SJSA1 (cell line): ENCODE measurements at regions not wholly inside any gene's neighbourhood (a gene's known extent, or its start where the extent isn't known, plus 50 kb on each side); places are given as distances from the start of the nearest gene placed in this dataset.

Source experiments
- DNase-seq, 2 experiments: peaks; one replicate each; pipeline ENCODE4 v3.0.0-alpha.2; 2015 to 2020; ENCODE audit warnings: low spot score in 2 of 2, low read depth in 1 of 2
- H3K27ac ChIP-seq: fragments of 250-450 bp; sonication (Bioruptor Pico); 2 replicates; pipeline ENCODE4 v1.5.1; 2020; ENCODE audit warnings: mild to moderate bottlenecking, moderate library complexity
- H3K27me3 ChIP-seq: fragments of 250-450 bp; sonication (Bioruptor Pico); replicated peaks from 2 replicates; pipeline ENCODE4 v1.5.1; 2020; ENCODE audit warnings: mild to moderate bottlenecking, moderate library complexity
- H3K36me3 ChIP-seq: fragments of 250-450 bp; sonication (Bioruptor Pico); 2 replicates; pipeline ENCODE4 v1.5.1; 2020; ENCODE audit warnings: mild to moderate bottlenecking
- H3K4me1 ChIP-seq: fragments of 250-450 bp; sonication (Bioruptor Pico); replicated peaks from 2 replicates; pipeline ENCODE4 v1.6.1; 2021; ENCODE audit warnings: mild to moderate bottlenecking
- H3K4me3 ChIP-seq: fragments of 250-450 bp; sonication (Bioruptor Pico); 2 replicates; pipeline ENCODE4 v1.5.1; 2020; ENCODE audit warnings: mild to moderate bottlenecking
- H3K9me3 ChIP-seq: fragments of 250-450 bp; sonication (Bioruptor Pico); replicated peaks from 2 replicates; pipeline ENCODE4 v1.5.1; 2020; ENCODE audit warnings: mild to moderate bottlenecking

DNA sequence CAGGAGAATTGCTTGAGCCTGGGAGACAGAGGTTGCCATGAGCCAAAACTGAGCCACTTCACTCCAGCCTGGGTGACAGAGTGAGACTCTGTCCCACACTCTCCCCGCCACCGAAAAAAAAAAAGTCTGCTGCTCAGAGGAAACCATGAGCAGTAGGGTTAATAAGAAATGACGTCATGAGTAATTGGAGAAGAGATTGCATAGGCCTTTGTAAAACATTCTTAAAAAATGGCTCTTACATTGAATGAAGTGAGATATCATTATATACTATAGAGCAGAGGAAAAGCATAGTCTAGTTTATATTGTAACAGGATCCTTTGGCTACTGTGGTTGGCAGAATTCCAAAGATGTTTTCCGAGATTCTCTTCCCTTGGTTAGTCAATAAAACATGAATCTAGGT is 228.2 kb downstream of the PCDH20 start:
- Histone ChIP-seq H3K9me3 (no peaks in the 10 kb centered on the region), H3K4me1 (no peaks in the 10 kb centered on the region), H3K27ac (no peak overlapping the region), H3K27me3 (no peaks in the 10 kb centered on the region), H3K36me3 (no peaks in the 10 kb centered on the region), H3K4me3 (no peak overlapping the region)
- no peak for DNase-seq

DNA sequence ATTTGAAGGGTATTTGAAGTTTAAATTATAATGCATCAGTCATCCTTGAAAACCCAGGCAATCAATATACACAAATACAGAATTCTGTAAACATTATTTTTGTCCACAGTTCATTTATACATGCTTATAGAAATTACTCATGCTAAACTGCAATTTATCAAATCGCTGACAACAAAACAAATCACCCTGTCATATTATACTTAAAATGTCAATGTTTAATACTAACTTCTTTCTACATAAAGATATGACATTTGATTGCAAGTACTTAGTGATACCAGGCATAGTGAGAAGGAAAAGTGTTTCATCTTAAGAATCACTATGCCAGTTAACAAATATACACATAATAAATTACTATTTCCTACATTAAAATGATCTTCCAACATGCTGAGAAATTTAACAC is 232.0 kb downstream of the PCDH20 start:
- Histone ChIP-seq H3K4me1 (no peaks in the 10 kb centered on the region), H3K4me3 (no peak overlapping the region), H3K27ac (no peak overlapping the region), H3K9me3 (no peaks in the 10 kb centered on the region), H3K36me3 (no peaks in the 10 kb centered on the region), H3K27me3 (no peaks in the 10 kb centered on the region)
- no peak for DNase-seq

DNA sequence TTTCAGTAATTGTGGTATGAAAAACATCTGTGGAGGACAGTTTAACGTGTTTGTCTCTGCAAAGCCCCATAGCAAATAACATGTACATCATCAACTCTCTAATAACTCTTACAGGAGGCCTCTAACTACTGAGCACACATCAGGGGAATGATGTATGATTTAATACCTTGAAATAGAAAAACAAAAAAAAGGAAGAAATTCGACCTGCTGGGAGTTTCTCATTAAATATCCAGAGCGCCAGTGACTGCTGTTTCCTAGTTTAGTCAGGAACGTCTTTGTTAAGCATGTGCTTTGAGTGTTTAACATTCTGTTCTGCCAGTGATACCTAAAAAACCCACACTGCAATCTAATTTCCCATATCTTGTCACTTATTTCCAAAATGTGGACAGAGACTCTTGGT is 235.4 kb downstream of the PCDH20 start:
- H3K27ac ChIP-seq = no peak overlapping the region
- no peaks in the 10 kb centered on the region for H3K9me3 ChIP-seq
- H3K4me1 ChIP-seq = no peaks in the 10 kb centered on the region
- no peaks in the 10 kb centered on the region for H3K27me3 ChIP-seq
- no peak overlapping the region for H3K4me3 ChIP-seq
- DNase-seq = no peak
- H3K36me3 ChIP-seq = no peaks in the 10 kb centered on the region

DNA sequence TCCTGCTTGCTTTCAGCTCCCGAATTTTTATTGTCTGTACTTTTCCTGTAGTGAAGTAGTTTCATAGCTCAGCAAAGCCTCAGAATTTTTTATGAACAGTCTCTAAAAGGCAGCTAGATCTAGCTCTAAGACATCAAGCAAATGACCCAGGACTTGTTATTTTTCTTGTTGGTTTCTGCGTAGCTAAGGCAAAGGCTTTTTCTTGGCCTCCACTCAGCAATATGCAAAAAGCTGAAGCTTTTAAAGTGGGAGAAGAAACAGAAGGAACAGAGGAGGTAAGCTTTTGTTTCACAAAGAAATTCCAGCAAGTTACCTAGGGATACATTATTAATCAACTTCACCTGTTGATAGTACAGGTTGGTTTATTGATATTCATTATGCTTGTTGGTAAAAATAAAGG is 235.9 kb downstream of the PCDH20 start:
- H3K9me3 ChIP-seq = no peaks in the 10 kb centered on the region
- no peak overlapping the region for H3K27ac ChIP-seq
- H3K4me1 ChIP-seq = no peaks in the 10 kb centered on the region
- DNase-seq = no peak
- no peak overlapping the region for H3K4me3 ChIP-seq
- no peaks in the 10 kb centered on the region for H3K27me3 ChIP-seq
- H3K36me3 ChIP-seq = no peaks in the 10 kb centered on the region

DNA sequence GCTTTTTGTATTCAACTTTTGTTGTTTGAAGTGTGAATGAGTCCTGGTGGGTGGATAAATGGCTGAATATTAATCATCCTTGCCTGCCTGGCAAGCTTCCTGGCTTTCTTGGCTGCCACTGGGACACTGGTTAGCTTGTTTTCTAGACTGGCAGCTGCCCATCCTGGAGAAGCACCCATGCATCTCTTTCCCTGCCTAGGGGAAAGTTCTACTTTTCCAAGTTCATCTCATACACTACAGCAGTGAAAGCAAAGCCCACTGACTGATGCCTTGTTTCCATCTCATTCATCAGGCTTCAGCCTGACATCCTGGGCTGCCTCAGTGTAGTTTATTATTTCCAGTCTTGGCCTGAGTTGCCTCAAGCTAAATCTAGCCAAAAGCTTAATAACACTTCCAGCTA is 244.8 kb downstream of the PCDH20 start:
- Histone ChIP-seq H3K9me3 (no peaks in the 10 kb centered on the region), H3K27me3 (no peaks in the 10 kb centered on the region), H3K4me1 (no peaks in the 10 kb centered on the region), H3K36me3 (no peaks in the 10 kb centered on the region), H3K27ac (no peak overlapping the region), H3K4me3 (no peak overlapping the region)
- DNase-seq = no peak

DNA sequence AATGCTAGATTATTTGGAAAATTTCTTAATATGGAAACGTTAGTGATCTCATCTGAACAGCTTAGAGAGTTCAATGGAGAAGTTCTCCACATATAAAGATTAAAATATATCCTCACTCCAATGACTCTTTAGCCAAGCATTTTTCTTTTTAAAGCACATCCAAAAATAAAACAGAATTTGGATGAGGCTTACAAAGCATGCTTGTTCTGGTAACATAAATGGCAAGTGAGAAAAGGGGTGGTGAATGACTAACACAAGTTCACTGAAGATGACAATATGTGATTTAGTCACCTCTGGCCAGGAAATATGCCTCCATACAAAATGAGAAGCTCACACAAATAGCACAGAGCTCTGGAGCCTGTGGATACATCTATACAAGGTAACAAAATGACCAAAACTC is 253.0 kb downstream of the PCDH20 start:
- no peak for DNase-seq
- H3K36me3 ChIP-seq = no peaks in the 10 kb centered on the region

DNA sequence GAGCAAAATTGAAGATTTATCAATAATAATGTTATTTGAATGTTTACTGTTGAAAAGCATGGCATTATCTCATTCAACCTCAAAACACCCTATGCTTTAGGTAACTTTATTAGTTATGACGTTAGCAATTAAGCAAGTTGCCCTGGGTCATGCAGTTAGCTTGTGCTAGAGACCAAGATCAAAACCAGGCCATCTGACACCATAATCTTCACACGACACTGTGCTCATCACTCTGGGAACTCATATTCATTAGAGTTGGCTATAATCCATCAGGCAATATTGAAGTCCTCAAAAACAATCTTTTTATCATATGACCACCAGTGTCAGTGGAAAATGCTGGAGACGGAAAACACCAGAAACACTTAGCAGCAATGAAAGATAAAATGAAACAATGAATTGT is 253.5 kb downstream of the PCDH20 start:
- Histone ChIP-seq H3K27me3 (no peaks in the 10 kb centered on the region), H3K27ac (no peak overlapping the region), H3K9me3 (no peaks in the 10 kb centered on the region), H3K4me1 (no peaks in the 10 kb centered on the region), H3K4me3 (no peak overlapping the region), H3K36me3 (no peaks in the 10 kb centered on the region)
- no peak for DNase-seq

More for the DNA sequence above, 253.0 kb downstream of the PCDH20 start:
- no peaks in the 10 kb centered on the region for H3K9me3 ChIP-seq
- H3K27me3 ChIP-seq = no peaks in the 10 kb centered on the region
- H3K27ac ChIP-seq = no peak overlapping the region
- H3K4me1 ChIP-seq = no peaks in the 10 kb centered on the region
- no peak overlapping the region for H3K4me3 ChIP-seq

DNA sequence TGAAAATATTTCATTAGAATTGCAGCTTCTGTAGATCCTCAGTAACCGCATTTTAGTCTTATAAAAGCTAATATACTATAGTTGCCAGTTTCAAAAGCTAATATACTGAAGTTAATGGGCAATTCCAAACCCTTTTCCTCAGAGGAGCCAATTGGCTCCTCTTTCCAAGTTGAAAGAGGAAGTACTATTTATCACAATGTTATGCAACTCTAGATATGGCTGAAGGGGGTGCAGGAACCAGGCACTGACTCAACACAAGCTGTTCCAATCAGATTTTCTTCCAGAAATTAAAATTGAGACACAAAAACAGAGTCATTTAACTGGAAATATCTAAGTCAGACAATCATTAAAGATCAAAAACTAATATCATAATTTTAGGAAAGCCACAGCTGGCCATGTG is 258.9 kb downstream of the PCDH20 start:
- H3K27ac ChIP-seq = no peak overlapping the region
- no peak for DNase-seq
- H3K27me3 ChIP-seq = no peaks in the 10 kb centered on the region
- no peak overlapping the region for H3K4me3 ChIP-seq
- H3K36me3 ChIP-seq = no peaks in the 10 kb centered on the region
- no peaks in the 10 kb centered on the region for H3K4me1 ChIP-seq
- no peaks in the 10 kb centered on the region for H3K9me3 ChIP-seq

DNA sequence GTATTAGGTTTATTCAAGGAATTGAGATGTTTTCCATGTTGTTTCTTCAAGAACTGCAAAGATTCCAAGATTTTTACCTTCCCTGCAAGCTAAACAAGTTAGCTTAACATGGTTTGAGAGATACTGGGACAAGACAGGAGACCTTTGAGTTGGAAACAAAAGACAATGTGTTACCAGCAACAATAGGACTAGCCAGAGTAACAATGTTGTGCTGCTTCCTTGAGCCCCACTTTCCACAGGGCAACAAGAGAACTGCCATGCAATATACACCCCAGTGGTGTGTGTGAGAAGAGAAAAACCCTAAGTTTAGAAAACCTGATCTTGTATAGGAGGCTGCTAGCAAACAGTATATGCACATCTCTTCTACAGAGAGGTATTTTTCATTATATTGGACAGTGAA is 264.6 kb downstream of the PCDH20 start:
- DNase-seq = no peak
- Histone ChIP-seq H3K27ac (no peak overlapping the region), H3K4me3 (no peak overlapping the region), H3K9me3 (no peaks in the 10 kb centered on the region), H3K36me3 (no peaks in the 10 kb centered on the region), H3K4me1 (no peaks in the 10 kb centered on the region), H3K27me3 (no peaks in the 10 kb centered on the region)

DNA sequence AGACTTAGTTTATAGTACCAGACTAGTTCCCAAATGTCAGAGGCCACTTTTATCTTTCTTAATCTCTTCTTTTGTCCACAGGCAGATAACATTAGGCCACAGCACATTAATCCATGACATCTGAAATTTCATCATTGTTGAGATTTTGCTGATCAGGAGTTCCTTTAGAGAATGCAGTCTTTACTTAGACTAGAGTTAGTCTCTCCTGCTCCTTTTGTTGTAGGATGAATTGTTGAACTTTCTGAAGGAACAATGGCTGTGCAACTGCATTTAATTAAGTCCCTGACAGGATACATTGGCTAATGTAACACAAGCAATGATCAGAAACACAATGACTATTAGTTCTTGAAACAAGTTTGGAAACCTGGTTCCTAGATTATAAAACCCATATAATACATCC is 266.3 kb downstream of the PCDH20 start:
- no peak overlapping the region for H3K4me3 ChIP-seq
- no peaks in the 10 kb centered on the region for H3K36me3 ChIP-seq
- H3K27me3 ChIP-seq = no peaks in the 10 kb centered on the region
- no peak overlapping the region for H3K27ac ChIP-seq
- no peak for DNase-seq
- no peaks in the 10 kb centered on the region for H3K9me3 ChIP-seq
- no peaks in the 10 kb centered on the region for H3K4me1 ChIP-seq

DNA sequence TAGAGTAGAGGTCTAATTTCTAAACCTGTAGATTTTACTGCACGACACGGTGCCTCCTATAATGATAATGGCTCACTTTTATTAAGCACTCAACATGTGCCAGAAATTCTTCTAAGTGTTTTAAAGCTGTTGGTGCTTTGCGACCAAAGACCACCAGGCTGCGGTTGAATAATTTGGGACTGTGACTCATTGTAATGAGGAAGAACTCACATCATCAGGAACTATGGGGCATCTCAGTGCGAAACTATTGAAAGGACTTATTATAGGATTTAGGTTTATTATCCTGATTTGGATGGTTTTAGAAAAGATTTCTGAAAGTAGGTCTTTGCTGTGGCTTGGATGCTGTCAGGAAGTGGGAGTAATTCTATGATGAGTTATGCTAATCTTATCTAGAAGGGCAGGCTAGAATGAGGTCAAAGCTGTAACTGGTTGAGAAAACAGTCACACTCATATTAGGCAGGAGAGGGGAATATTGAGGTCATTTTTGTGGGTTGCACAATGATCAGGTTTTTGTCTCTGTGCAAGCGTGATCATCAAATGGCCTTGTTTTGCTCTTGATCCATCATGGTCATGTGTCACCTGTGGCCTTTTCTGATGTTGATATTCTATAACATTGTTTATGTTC is 266.8 kb downstream of the PCDH20 start:
- Histone ChIP-seq H3K36me3 (no peaks in the 10 kb centered on the region), H3K27ac (no peak overlapping the region), H3K27me3 (no peaks in the 10 kb centered on the region), H3K9me3 (no peaks in the 10 kb centered on the region), H3K4me1 (no peaks in the 10 kb centered on the region), H3K4me3 (no peak overlapping the region)
- no peak for DNase-seq

DNA sequence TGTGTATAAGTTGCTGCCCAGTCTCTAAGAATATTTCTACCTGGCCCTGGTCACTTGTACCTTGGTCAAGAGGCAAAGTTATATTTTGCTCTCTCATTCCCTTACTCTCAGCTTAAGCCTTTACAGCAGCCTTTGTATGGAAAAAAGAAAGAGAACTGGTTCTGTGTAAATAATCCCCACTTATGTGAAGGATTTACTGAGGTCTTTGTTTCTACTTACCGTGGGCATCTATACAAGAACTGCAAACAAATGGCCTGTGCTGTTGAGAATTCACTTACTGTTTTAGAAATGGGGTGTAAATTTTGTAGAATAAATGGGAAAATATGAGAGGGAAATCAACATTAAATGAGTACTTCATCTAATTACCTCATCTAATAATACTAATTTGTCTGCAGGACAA is 267.4 kb downstream of the PCDH20 start:
- DNase-seq = no peak
- Histone ChIP-seq H3K27me3 (no peaks in the 10 kb centered on the region), H3K36me3 (no peaks in the 10 kb centered on the region), H3K4me3 (no peak overlapping the region), H3K9me3 (no peaks in the 10 kb centered on the region), H3K27ac (no peak overlapping the region), H3K4me1 (no peaks in the 10 kb centered on the region)

DNA sequence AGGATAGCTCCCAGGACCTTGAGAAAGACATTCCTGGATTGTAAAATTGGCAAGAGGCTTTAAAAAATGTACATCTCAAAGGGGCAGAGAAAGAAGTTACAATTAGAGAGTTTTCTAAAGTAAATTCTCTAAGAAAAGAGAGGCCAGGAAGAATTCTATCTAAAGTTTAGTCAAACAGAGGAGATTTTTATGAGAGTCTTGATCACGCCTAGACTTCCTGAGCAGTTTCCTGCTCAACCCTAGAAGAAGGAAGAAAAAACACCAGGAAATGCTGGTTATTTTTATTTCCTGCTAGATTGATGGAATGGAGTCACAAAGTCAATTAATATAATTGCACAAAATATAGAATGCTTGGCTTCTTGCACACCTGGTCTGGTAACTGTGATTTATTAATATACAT is 269.1 kb downstream of the PCDH20 start:
- Histone ChIP-seq H3K27me3 (no peaks in the 10 kb centered on the region), H3K36me3 (no peaks in the 10 kb centered on the region), H3K4me3 (no peak overlapping the region), H3K9me3 (no peaks in the 10 kb centered on the region), H3K27ac (no peak overlapping the region), H3K4me1 (no peaks in the 10 kb centered on the region)
- DNase-seq = no peak

DNA sequence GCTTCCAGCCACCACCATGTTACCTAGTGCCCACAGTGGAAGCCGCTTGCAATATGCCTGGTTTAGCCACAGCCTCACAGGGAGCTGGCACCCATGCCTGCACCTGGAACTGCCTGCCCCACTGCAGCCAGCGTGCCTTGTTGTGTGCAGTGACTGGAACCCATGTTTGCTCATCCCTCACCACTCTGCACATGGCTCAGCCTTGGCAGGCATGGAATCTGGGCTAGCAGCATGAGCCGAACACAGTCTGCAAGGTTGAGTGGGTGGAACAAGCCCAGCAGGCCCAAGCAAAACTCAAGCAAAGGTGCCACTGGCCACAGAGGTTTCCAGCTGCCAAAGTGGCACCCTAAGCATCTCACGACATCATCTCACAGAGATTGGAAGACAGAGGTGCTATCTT is 269.5 kb downstream of the PCDH20 start:
- no peaks in the 10 kb centered on the region for H3K4me1 ChIP-seq
- H3K27me3 ChIP-seq = no peaks in the 10 kb centered on the region
- H3K4me3 ChIP-seq = no peak overlapping the region
- no peaks in the 10 kb centered on the region for H3K36me3 ChIP-seq
- no peak overlapping the region for H3K27ac ChIP-seq
- H3K9me3 ChIP-seq = no peaks in the 10 kb centered on the region
- no peak for DNase-seq

DNA sequence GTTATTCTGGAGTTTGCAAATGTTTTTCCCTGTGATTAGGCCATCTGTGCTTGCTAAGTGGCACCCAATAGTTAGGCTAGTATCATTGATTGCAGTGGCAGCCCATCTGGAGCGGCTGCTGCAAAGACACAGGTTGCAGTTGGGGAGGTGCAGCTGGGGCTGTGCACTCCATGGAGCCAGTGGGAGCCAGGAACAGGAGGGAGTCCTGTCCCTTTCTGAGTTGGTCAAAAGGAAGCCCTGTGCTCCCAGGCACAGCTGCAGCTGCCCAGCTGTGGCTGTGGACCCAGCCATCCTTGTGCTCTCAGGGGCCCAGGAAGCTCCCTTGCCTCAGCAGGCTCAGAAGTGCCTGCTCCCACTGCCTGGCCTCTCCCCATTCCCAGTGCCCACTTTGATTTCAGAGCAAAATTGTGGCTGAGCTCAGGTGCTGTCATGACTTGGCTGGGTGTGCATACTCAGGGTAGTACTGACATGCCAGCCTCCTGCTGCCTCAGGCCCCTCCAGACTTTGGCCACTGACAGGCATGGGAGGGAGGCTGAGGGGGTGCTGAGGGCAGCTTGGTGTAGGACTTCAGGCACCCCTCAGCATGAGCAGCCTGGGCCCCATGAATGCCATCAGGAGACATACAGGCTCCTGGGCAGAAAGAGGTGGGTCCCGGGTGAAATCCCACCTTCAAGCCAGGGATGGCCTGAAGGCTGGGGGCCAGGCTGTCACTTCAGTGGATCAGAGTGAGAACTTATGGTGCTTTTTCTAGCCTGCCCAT is 270.6 kb downstream of the PCDH20 start:
- Histone ChIP-seq H3K36me3 (no peaks in the 10 kb centered on the region), H3K27me3 (no peaks in the 10 kb centered on the region), H3K4me3 (no peak overlapping the region), H3K4me1 (no peaks in the 10 kb centered on the region), H3K9me3 (no peaks in the 10 kb centered on the region), H3K27ac (no peak overlapping the region)
- no peak for DNase-seq
